ENCODE measurements at regions not wholly inside any gene's neighbourhood (a gene's known extent, or its start where the extent isn't known, plus 50 kb on each side); places are given as distances from the start of the nearest gene placed in this dataset.

GRCh38 chr3:64290864-64291263 lies 65.6 kb upstream of the PRICKLE2 start:
- Histone ChIP-seq H3K27ac (ENCODE audit: low read depth, low read length) (no peak overlapping the region), H3K36me3 (ENCODE audit: control insufficient read depth, low read length) (no peaks in the 10 kb centered on the region), H3K9me3 (ENCODE audit: control insufficient read depth, insufficient read depth, low read length) (no peaks in the 10 kb centered on the region), H3K4me3 (ENCODE audit: low read length) (no peak overlapping the region), H4K20me1 (ENCODE audit: control insufficient read depth, insufficient read depth, low read depth, low read length) (no peaks in the 10 kb centered on the region), H3K27me3 (ENCODE audit: control insufficient read depth, low read length) (no peaks in the 10 kb centered on the region), H3K4me2 (ENCODE audit: low read length) (no peak overlapping the region), H3K79me2 (ENCODE audit: control insufficient read depth, low read length) (no peaks in the 10 kb centered on the region), H3K9me2 (replicated peaks; ENCODE audit: control insufficient read depth, low read length) (no peaks in the 10 kb centered on the region), H3K4me1 (ENCODE audit: control insufficient read depth, low read length) (no peaks in the 10 kb centered on the region), H3F3A (ENCODE audit: control insufficient read depth, insufficient read depth) (no peaks in the 10 kb centered on the region)
- TF ChIP-seq EZH2phosphoT487 (IDR thresholded peaks at IDR 0.05; ENCODE audit: borderline replicate concordance, low read length) = no peak
- TF ChIP-seq CTCF (IDR thresholded peaks at IDR 0.05; ENCODE audit: low read depth, low read length, poor library complexity, severe bottlenecking) = no peak

DNA sequence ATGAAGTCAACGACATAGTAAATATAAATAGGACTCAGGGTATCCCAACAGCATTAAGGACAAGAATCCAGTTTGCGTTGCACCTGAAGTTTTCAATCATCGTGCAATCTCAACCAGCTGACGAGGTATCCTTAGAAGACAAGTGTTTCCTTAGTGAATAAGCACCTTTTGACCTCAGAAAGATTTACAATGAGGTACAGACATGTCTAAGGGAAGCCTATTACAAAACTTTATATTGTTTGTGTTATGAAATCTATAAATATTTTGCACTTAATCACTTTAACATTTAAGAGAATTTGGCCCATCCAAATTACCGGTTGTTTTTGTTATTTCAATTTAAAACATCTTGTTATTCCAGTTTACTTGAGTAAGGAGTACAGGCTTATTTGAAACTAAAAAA lies 64.9 kb upstream of the PRICKLE2 start:
- H3K4me2 ChIP-seq (ENCODE audit: low read length) = no peak overlapping the region
- H3K4me1 ChIP-seq (ENCODE audit: control insufficient read depth, low read length) = no peaks in the 10 kb centered on the region
- no peaks in the 10 kb centered on the region for H3K36me3 ChIP-seq (ENCODE audit: control insufficient read depth, low read length)
- no peak overlapping the region for H3K4me3 ChIP-seq (ENCODE audit: low read length)
- H3F3A ChIP-seq (ENCODE audit: control insufficient read depth, insufficient read depth) = no peaks in the 10 kb centered on the region
- no peaks in the 10 kb centered on the region for H4K20me1 ChIP-seq (ENCODE audit: control insufficient read depth, insufficient read depth, low read depth, low read length)
- TF ChIP-seq EZH2phosphoT487 (IDR thresholded peaks at IDR 0.05; ENCODE audit: borderline replicate concordance, low read length) (no peak), CTCF (IDR thresholded peaks at IDR 0.05; ENCODE audit: low read depth, low read length, poor library complexity, severe bottlenecking) (no peak)
- H3K79me2 ChIP-seq (ENCODE audit: control insufficient read depth, low read length) = no peaks in the 10 kb centered on the region
- H3K27me3 ChIP-seq (ENCODE audit: control insufficient read depth, low read length) = no peaks in the 10 kb centered on the region
- no peaks in the 10 kb centered on the region for H3K9me2 ChIP-seq (replicated peaks; ENCODE audit: control insufficient read depth, low read length)
- no peaks in the 10 kb centered on the region for H3K9me3 ChIP-seq (ENCODE audit: control insufficient read depth, insufficient read depth, low read length)
- H3K27ac ChIP-seq (ENCODE audit: low read depth, low read length) = no peak overlapping the region

DNA sequence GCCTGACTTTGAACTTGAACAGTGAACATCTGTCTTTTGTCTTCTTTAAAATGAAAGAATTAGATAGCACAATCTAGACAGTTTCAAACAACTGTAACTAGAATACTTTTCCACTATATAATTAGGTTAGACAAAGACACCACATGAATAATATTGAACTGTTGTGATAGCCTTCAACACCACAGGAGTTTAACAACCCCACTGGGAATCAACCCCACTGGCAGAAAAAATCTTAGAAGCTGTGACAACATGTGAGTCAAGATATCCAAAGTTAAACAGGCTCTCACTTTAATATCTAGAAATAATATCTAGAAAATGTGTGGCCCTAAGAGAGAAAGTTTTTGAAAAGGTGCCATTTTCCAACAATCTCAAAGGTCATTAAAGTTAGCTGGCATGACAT lies 64.4 kb upstream of the PRICKLE2 start:
- Histone ChIP-seq H4K20me1 (ENCODE audit: control insufficient read depth, insufficient read depth, low read depth, low read length) (no peaks in the 10 kb centered on the region), H3K9me3 (ENCODE audit: control insufficient read depth, insufficient read depth, low read length) (no peaks in the 10 kb centered on the region), H3K27ac (ENCODE audit: low read depth, low read length) (no peak overlapping the region), H3K27me3 (ENCODE audit: control insufficient read depth, low read length) (no peaks in the 10 kb centered on the region), H3K4me2 (ENCODE audit: low read length) (no peak overlapping the region), H3K79me2 (ENCODE audit: control insufficient read depth, low read length) (no peaks in the 10 kb centered on the region), H3K4me3 (ENCODE audit: low read length) (no peak overlapping the region), H3K4me1 (ENCODE audit: control insufficient read depth, low read length) (no peaks in the 10 kb centered on the region), H3K36me3 (ENCODE audit: control insufficient read depth, low read length) (no peaks in the 10 kb centered on the region), H3K9me2 (replicated peaks; ENCODE audit: control insufficient read depth, low read length) (no peaks in the 10 kb centered on the region), H3F3A (ENCODE audit: control insufficient read depth, insufficient read depth) (no peaks in the 10 kb centered on the region)
- TF ChIP-seq EZH2phosphoT487 (IDR thresholded peaks at IDR 0.05; ENCODE audit: borderline replicate concordance, low read length) (no peak), CTCF (IDR thresholded peaks at IDR 0.05; ENCODE audit: low read depth, low read length, poor library complexity, severe bottlenecking) (no peak)

DNA sequence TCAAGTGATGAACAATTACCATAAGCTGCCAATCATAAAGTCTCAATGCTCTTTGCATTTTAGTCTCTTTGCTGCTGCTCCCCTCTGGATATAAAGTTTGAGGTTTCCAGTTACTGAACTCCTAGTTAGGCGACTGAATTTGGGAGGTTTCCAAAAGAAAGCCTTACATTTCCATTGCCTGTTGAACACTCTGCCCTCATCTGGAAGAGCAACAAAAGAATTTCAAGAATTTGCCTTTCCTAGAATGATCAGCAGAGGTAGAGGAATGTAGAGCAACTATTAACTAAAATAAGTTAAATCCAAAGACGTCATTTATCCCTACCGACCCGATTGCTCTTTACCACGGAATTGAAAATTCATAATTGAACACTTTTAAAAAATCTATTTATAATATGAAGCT lies 53.4 kb upstream of the PRICKLE2 start:
- no peaks in the 10 kb centered on the region for H4K20me1 ChIP-seq (ENCODE audit: control insufficient read depth, insufficient read depth, low read depth, low read length)
- H3K79me2 ChIP-seq (ENCODE audit: control insufficient read depth, low read length) = no peaks in the 10 kb centered on the region

More for the DNA sequence above, 53.4 kb upstream of the PRICKLE2 start:
- H3K9me2 ChIP-seq (replicated peaks; ENCODE audit: control insufficient read depth, low read length) = no peaks in the 10 kb centered on the region
- peaks cover 3% of the 10 kb centered on the region; the same call in 1 of the 2 replicates for H3K9me3 ChIP-seq (ENCODE audit: control insufficient read depth, insufficient read depth, low read length)
- H3F3A ChIP-seq (ENCODE audit: control insufficient read depth, insufficient read depth) = no peaks in the 10 kb centered on the region
- no peaks in the 10 kb centered on the region for H3K4me1 ChIP-seq (ENCODE audit: control insufficient read depth, low read length)
- H3K4me3 ChIP-seq (ENCODE audit: low read length) = no peak overlapping the region
- H3K27me3 ChIP-seq (ENCODE audit: control insufficient read depth, low read length) = no peaks in the 10 kb centered on the region
- H3K4me2 ChIP-seq (ENCODE audit: low read length) = no peak overlapping the region
- no peak overlapping the region for H3K27ac ChIP-seq (ENCODE audit: low read depth, low read length)
- H3K36me3 ChIP-seq (ENCODE audit: control insufficient read depth, low read length) = no peaks in the 10 kb centered on the region
- TF ChIP-seq EZH2phosphoT487 (IDR thresholded peaks at IDR 0.05; ENCODE audit: borderline replicate concordance, low read length) (no peak), CTCF (IDR thresholded peaks at IDR 0.05; ENCODE audit: low read depth, low read length, poor library complexity, severe bottlenecking) (no peak)
